ENCODE measurements at regions not wholly inside any gene's neighbourhood (a gene's known extent, or its start where the extent isn't known, plus 50 kb on each side); places are given as distances from the start of the nearest gene placed in this dataset.

DNA sequence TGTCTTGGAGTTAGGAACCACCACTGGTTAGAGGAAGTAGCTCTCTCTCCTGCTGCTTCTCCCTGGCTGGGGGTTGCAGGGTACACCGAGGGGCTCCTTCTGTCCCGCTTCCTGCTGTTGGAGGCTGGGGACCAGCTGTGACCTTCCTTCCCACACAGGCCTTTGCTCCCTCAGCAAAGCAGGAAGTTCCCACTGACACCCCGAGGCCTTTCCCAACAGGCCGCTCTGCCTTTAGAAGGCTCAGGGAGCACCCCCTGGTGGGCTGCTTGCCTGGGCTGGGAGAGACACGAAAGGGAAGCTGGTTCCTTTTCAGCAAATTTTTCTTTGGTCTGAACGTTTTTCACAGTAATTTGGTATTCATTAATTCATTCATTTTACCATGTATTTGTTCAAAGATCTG, 527.9 kb upstream of the B3GAT1 start:
- Histone ChIP-seq H3K9me3 (ENCODE audit: control insufficient read depth, insufficient read depth, low read depth, low read length) (no peaks in the 10 kb centered on the region), H3K4me3 (ENCODE audit: low read depth, low read length) (no peak overlapping the region), H3K27ac (ENCODE audit: extremely low read depth, low read depth, low read length) (no peak overlapping the region), H3K36me3 (ENCODE audit: control insufficient read depth in 2 of 2, insufficient read depth in 1 of 2, low read length in 2 of 2) (no peaks in the 10 kb centered on the region), H3K4me1 (ENCODE audit: control insufficient read depth, insufficient read depth, low read length) (no peaks in the 10 kb centered on the region)
- ChIA-PET POLR2A (no interaction called here), CTCF (no interaction called here)
- TF ChIP-seq ZIC2 (tag by site-specific recombination; IDR thresholded peaks at IDR 0.05): peak; percentile 82
- no peak for TF ChIP-seq ZNF843 (tag by site-specific recombination; IDR thresholded peaks at IDR 0.05)

DNA sequence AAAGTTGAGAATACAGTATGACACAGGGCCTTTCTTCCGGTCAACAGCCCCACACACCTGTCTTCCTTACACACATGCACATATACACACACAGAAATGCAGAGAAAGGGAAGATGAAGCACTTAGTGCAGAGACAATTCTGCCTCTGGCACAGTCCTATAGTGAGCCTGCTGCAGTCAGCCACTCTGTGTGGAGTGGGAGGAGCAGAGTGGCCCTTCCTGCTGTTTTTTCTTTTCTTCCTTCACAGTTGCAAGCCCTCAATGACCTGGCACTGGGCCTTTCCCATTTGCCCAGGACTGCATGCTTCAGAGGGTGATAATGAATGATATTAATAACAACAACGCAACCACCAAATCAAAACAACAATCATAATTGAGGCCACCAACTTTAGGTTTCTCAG, 527.0 kb upstream of the B3GAT1 start:
- Histone ChIP-seq H3K36me3 (ENCODE audit: control insufficient read depth in 2 of 2, insufficient read depth in 1 of 2, low read length in 2 of 2) (no peaks in the 10 kb centered on the region), H3K27ac (ENCODE audit: extremely low read depth, low read depth, low read length) (no peak overlapping the region), H3K4me3 (ENCODE audit: low read depth, low read length) (no peak overlapping the region), H3K4me1 (ENCODE audit: control insufficient read depth, insufficient read depth, low read length) (no peaks in the 10 kb centered on the region), H3K9me3 (ENCODE audit: control insufficient read depth, insufficient read depth, low read depth, low read length) (no peaks in the 10 kb centered on the region)
- POLR2A ChIA-PET: no interaction called here
- CTCF ChIA-PET: no interaction called here
- TF ChIP-seq ZNF248 (tag by site-specific recombination; IDR thresholded peaks at IDR 0.05) (no peak), ZNF239 (tag by site-specific recombination; IDR thresholded peaks at IDR 0.05) (no peak), ZNF10 (tag by site-specific recombination; IDR thresholded peaks at IDR 0.05) (no peak), ZNF274 (IDR thresholded peaks at IDR 0.05; ENCODE audit: low read length) (no peak), ZNF274 (tag by site-specific recombination; IDR thresholded peaks at IDR 0.05; ENCODE audit: borderline replicate concordance) (no peak), ZNF202 (tag by site-specific recombination; IDR thresholded peaks at IDR 0.05; ENCODE audit: borderline replicate concordance) (no peak), ZNF621 (tag by site-specific recombination; IDR thresholded peaks at IDR 0.05) (no peak), ZXDB (tag by site-specific recombination; IDR thresholded peaks at IDR 0.05) (no peak), ZNF610 (tag by site-specific recombination; IDR thresholded peaks at IDR 0.05; ENCODE audit: borderline replicate concordance) (no peak), ZNF701 (tag by site-specific recombination; IDR thresholded peaks at IDR 0.05) (no peak), OVOL3 (tag by site-specific recombination; IDR thresholded peaks at IDR 0.05) (no peak), ZNF221 (tag by site-specific recombination; IDR thresholded peaks at IDR 0.05; ENCODE audit: borderline replicate concordance) (no peak), ZNF473 (tag by site-specific recombination; IDR thresholded peaks at IDR 0.05) (no peak)
- TF ChIP-seq, protein P1, sequence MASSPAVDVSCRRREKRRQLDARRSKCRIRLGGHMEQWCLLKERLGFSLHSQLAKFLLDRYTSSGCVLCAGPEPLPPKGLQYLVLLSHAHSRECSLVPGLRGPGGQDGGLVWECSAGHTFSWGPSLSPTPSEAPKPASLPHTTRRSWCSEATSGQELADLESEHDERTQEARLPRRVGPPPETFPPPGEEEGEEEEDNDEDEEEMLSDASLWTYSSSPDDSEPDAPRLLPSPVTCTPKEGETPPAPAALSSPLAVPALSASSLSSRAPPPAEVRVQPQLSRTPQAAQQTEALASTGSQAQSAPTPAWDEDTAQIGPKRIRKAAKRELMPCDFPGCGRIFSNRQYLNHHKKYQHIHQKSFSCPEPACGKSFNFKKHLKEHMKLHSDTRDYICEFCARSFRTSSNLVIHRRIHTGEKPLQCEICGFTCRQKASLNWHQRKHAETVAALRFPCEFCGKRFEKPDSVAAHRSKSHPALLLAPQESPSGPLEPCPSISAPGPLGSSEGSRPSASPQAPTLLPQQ (tag by site-specific recombination; IDR thresholded peaks at IDR 0.05): no peak
- TF ChIP-seq, protein P2, sequence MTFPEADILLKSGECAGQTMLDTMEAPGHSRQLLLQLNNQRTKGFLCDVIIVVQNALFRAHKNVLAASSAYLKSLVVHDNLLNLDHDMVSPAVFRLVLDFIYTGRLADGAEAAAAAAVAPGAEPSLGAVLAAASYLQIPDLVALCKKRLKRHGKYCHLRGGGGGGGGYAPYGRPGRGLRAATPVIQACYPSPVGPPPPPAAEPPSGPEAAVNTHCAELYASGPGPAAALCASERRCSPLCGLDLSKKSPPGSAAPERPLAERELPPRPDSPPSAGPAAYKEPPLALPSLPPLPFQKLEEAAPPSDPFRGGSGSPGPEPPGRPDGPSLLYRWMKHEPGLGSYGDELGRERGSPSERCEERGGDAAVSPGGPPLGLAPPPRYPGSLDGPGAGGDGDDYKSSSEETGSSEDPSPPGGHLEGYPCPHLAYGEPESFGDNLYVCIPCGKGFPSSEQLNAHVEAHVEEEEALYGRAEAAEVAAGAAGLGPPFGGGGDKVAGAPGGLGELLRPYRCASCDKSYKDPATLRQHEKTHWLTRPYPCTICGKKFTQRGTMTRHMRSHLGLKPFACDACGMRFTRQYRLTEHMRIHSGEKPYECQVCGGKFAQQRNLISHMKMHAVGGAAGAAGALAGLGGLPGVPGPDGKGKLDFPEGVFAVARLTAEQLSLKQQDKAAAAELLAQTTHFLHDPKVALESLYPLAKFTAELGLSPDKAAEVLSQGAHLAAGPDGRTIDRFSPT (tag by site-specific recombination; IDR thresholded peaks at IDR 0.05): no peak

DNA sequence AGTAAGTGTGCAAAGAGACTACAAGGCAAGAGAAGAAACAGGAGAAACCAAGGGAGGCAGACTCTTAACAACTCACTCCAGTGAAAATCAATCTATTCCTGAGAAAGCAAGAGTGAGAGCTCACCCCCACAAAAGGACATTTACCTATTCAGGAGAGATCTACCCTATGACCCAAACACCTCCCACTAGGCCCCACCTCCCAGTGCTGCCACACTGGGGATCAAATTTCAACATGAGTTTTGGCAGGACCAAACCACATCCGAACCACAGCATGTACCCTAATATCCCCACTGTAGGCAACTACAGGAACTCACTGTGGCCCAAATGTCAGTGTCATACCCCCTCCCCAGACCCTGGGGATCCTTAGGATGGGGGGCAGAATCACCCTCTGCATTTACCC, 526.2 kb upstream of the B3GAT1 start:
- Histone ChIP-seq H3K4me3 (ENCODE audit: low read depth, low read length) (no peak overlapping the region), H3K36me3 (ENCODE audit: control insufficient read depth in 2 of 2, insufficient read depth in 1 of 2, low read length in 2 of 2) (no peaks in the 10 kb centered on the region), H3K27ac (ENCODE audit: extremely low read depth, low read depth, low read length) (no peak overlapping the region), H3K9me3 (ENCODE audit: control insufficient read depth, insufficient read depth, low read depth, low read length) (no peaks in the 10 kb centered on the region), H3K4me1 (ENCODE audit: control insufficient read depth, insufficient read depth, low read length) (no peaks in the 10 kb centered on the region)
- ChIA-PET POLR2A (no interaction called here), CTCF (no interaction called here)
- no peak for TF ChIP-seq ZNF585B (tag by site-specific recombination; IDR thresholded peaks at IDR 0.05)
- no peak for TF ChIP-seq ZIC2 (tag by site-specific recombination; IDR thresholded peaks at IDR 0.05)
- TF ChIP-seq ZNF214 (tag by site-specific recombination; IDR thresholded peaks at IDR 0.05; ENCODE audit: borderline replicate concordance): no peak
- TF ChIP-seq ZNF394 (tag by site-specific recombination; IDR thresholded peaks at IDR 0.05; ENCODE audit: borderline replicate concordance): no peak
- no peak for TF ChIP-seq SCRT1 (tag by site-specific recombination; IDR thresholded peaks at IDR 0.05; ENCODE audit: borderline replicate concordance)
- no peak for TF ChIP-seq ZSCAN30 (tag by site-specific recombination; IDR thresholded peaks at IDR 0.05)
- TF ChIP-seq, protein P3, sequence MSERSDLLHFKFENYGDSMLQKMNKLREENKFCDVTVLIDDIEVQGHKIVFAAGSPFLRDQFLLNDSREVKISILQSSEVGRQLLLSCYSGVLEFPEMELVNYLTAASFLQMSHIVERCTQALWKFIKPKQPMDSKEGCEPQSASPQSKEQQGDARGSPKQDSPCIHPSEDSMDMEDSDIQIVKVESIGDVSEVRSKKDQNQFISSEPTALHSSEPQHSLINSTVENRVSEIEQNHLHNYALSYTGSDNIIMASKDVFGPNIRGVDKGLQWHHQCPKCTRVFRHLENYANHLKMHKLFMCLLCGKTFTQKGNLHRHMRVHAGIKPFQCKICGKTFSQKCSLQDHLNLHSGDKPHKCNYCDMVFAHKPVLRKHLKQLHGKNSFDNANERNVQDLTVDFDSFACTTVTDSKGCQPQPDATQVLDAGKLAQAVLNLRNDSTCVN (tag by site-specific recombination; optimal IDR thresholded peaks at IDR 0.05): no peak
- TF ChIP-seq, protein P4, sequence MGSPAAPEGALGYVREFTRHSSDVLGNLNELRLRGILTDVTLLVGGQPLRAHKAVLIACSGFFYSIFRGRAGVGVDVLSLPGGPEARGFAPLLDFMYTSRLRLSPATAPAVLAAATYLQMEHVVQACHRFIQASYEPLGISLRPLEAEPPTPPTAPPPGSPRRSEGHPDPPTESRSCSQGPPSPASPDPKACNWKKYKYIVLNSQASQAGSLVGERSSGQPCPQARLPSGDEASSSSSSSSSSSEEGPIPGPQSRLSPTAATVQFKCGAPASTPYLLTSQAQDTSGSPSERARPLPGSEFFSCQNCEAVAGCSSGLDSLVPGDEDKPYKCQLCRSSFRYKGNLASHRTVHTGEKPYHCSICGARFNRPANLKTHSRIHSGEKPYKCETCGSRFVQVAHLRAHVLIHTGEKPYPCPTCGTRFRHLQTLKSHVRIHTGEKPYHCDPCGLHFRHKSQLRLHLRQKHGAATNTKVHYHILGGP (tag by site-specific recombination; IDR thresholded peaks at IDR 0.05): no peak
- TF ChIP-seq TCF7L2 (IDR thresholded peaks at IDR 0.05; ENCODE audit: borderline replicate concordance, low read depth, low read length): no peak
- no peak for TF ChIP-seq ZNF174 (tag by site-specific recombination; IDR thresholded peaks at IDR 0.05)
- no peak for TF ChIP-seq ZNF391 (tag by site-specific recombination; IDR thresholded peaks at IDR 0.05; ENCODE audit: borderline replicate concordance, low read depth)

Data from HEK293 (cell line).